Activated CD4-positive, alpha-beta T cell treated with anti-CD3 and anti-CD28 coated beads for 24 hours (primary cell): ENCODE measurements at regions not wholly inside any gene's neighbourhood (a gene's known extent, or its start where the extent isn't known, plus 50 kb on each side); places are given as distances from the start of the nearest gene placed in this dataset.

Experiments
- DNase-seq, 2 donors: peaks; one replicate each; pipeline ENCODE4 v3.0.0-alpha.2; 2020; ENCODE audit warnings: low read depth in 2 of 2

- no peak for DNase-seq
Measured at GRCh38 chr1:36743286-36744005, 260.7 kb upstream of the CSF3R start.

- DNase-seq = no peak
Measured at GRCh38 chr1:36741066-36741465, 258.4 kb upstream of the CSF3R start.

- DNase-seq = no peak
Measured at GRCh38 chr1:36740446-36740845, 257.7 kb upstream of the CSF3R start.

GRCh38 chr1:36739703-36740289 lies 257.1 kb upstream of the CSF3R start:
- DNase-seq = no peak

GRCh38 chr1:36738245-36738644 lies 255.5 kb upstream of the CSF3R start:
- no peak for DNase-seq

GRCh38 chr1:36737767-36738166 lies 255.1 kb upstream of the CSF3R start:
- DNase-seq = no peak

- no peak for DNase-seq
Measured at GRCh38 chr1:36737038-36737555, 254.4 kb upstream of the CSF3R start.

- no peak for DNase-seq
Measured at GRCh38 chr1:36735939-36736730, 253.4 kb upstream of the CSF3R start.

GRCh38 chr1:36735436-36735835 lies 252.7 kb upstream of the CSF3R start:
- DNase-seq = no peak

- DNase-seq = no peak
Measured at GRCh38 chr1:36734356-36734755, 251.6 kb upstream of the CSF3R start.

- DNase-seq = no peak
Measured at GRCh38 chr1:36733748-36734147, 251.0 kb upstream of the CSF3R start.

- DNase-seq = no peak
Measured at GRCh38 chr1:36732015-36732356, 249.3 kb upstream of the CSF3R start.

- no peak for DNase-seq
Measured at GRCh38 chr1:36731226-36732014, 248.7 kb upstream of the CSF3R start.

- no peak for DNase-seq
Measured at GRCh38 chr1:36730599-36730998, 247.9 kb upstream of the CSF3R start.

- no peak for DNase-seq
Measured at GRCh38 chr1:36729716-36730510, 247.2 kb upstream of the CSF3R start.

- DNase-seq = no peak
Measured at GRCh38 chr1:36729289-36729688, 246.6 kb upstream of the CSF3R start.

- no peak for DNase-seq
Measured at GRCh38 chr1:36728846-36729245, 246.1 kb upstream of the CSF3R start.

- no peak for DNase-seq
Measured at GRCh38 chr1:36728051-36728450, 245.3 kb upstream of the CSF3R start.

GRCh38 chr1:36725151-36725550 lies 242.4 kb upstream of the CSF3R start:
- no peak for DNase-seq

GRCh38 chr1:36723813-36724212 lies 241.1 kb upstream of the CSF3R start:
- no peak for DNase-seq

GRCh38 chr1:36722871-36723270 lies 240.2 kb upstream of the CSF3R start:
- DNase-seq = no peak
